ENCODE measurements at regions not wholly inside any gene's neighbourhood (a gene's known extent, or its start where the extent isn't known, plus 50 kb on each side); places are given as distances from the start of the nearest gene placed in this dataset.
A peak's percentile ranks its signal among the peaks of the same experiment; 100 is the strongest.

- 20% methylated on average over 6 of the region's 6 CpGs for WGBS (ENCODE audit: low lambda C conversion rate)
- Histone ChIP-seq H3K4me3 (ENCODE audit: low read depth in 2 of 2, low read length in 1 of 2) (0 out of 4 replicates have a peak overlapping the region, but pooled peaks of 1 of the 2 experiments have one; percentile 24), H3F3A (replicated peaks; ENCODE audit: insufficient read depth) (peaks cover 14% of the 10 kb centered on the region), H3K9ac (peak overlapping the region; percentile 58), H3K4me2 (no peak overlapping the region; the same call in 1 of the 2 replicates), H3K79me2 (ENCODE audit: insufficient read depth) (no peaks in the 10 kb centered on the region), H3K9me3 (peaks cover 6% of the 10 kb centered on the region; the same call in 1 of the 2 replicates), H3K4me1 (ENCODE audit: control insufficient read depth in 1 of 2, insufficient read depth in 2 of 2, low read depth in 1 of 2, low read length in 1 of 2) (no peaks in the 10 kb centered on the region), H3K27ac (ENCODE audit: low read depth in 2 of 2, low read length in 1 of 2) (peak overlapping the region in 1 of 2 experiments; percentile 83; a peak in 3 of 4 replicates), H4K20me1 (ENCODE audit: insufficient read depth) (no peaks in the 10 kb centered on the region), H3K36me3 (replicated peaks in 1 of 2; ENCODE audit: control insufficient read depth in 1 of 2, insufficient read depth in 2 of 2, low read length in 1 of 2) (no peaks in the 10 kb centered on the region), H3K9me2 (no peaks in the 10 kb centered on the region), H3K27me3 (ENCODE audit: insufficient read depth) (no peaks in the 10 kb centered on the region), H2AFZ (ENCODE audit: low read depth) (peak overlapping the region; percentile 76; the same call in 1 of the 2 replicates)
- ChIA-PET CTCF (interaction anchor here (1.0 kb wide), 1 partner anchor 84 kb away, joined by 3 read pairs; no protein-coding TSS in a partner anchor), POLR2A (no interaction called here)
- no peak for DNase-seq
- TF ChIP-seq TEAD4 (IDR thresholded peaks at IDR 0.05; ENCODE audit: borderline replicate concordance, insufficient read depth), result peak; percentile 84
- no peak for TF ChIP-seq MEF2A (IDR thresholded peaks at IDR 0.05; ENCODE audit: borderline replicate concordance, low read depth)
- TF ChIP-seq TCF12 (IDR thresholded peaks at IDR 0.05), result peak; percentile 85
- no peak for TF ChIP-seq TAF1 (IDR thresholded peaks at IDR 0.05; ENCODE audit: borderline replicate concordance, low read depth, low read length)
- peak; percentile 76 for TF ChIP-seq NFIC (IDR thresholded peaks at IDR 0.05; ENCODE audit: borderline replicate concordance)
- no peak for TF ChIP-seq RAD21 (IDR thresholded peaks at IDR 0.05; ENCODE audit: low read length)
- no peak for TF ChIP-seq SMC3 (IDR thresholded peaks at IDR 0.05; ENCODE audit: low read depth, low read length)
- no peak for TF ChIP-seq EZH2phosphoT487 (IDR thresholded peaks at IDR 0.05; ENCODE audit: borderline replicate concordance, low read depth)
- no peak for TF ChIP-seq GABPA (IDR thresholded peaks at IDR 0.05; ENCODE audit: low read depth)
- TF ChIP-seq, protein P1, sequence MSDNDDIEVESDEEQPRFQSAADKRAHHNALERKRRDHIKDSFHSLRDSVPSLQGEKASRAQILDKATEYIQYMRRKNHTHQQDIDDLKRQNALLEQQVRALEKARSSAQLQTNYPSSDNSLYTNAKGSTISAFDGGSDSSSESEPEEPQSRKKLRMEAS (IDR thresholded peaks at IDR 0.05; ENCODE audit: low read depth), result peak; percentile 10; the same call in 1 of the 2 replicates
- TF ChIP-seq MXI1 (IDR thresholded peaks at IDR 0.05; ENCODE audit: low read depth, low read length), result no peak
- no peak for TF ChIP-seq RCOR1 (IDR thresholded peaks at IDR 0.05; ENCODE audit: low read length)
- TF ChIP-seq RFX5 (IDR thresholded peaks at IDR 0.05; ENCODE audit: low read length), result no peak
- TF ChIP-seq, protein P2, sequence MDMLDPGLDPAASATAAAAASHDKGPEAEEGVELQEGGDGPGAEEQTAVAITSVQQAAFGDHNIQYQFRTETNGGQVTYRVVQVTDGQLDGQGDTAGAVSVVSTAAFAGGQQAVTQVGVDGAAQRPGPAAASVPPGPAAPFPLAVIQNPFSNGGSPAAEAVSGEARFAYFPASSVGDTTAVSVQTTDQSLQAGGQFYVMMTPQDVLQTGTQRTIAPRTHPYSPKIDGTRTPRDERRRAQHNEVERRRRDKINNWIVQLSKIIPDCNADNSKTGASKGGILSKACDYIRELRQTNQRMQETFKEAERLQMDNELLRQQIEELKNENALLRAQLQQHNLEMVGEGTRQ (IDR thresholded peaks at IDR 0.05; ENCODE audit: borderline replicate concordance, low read depth, low read length), result no peak
- no peak for TF ChIP-seq REST (IDR thresholded peaks at IDR 0.05; ENCODE audit: low read depth, low read length)
- no peak for TF ChIP-seq SIN3A (IDR thresholded peaks at IDR 0.05; ENCODE audit: borderline replicate concordance, low read depth, low read length)
- no peak for TF ChIP-seq ELF1 (IDR thresholded peaks at IDR 0.05)
- TF ChIP-seq FOXM1 (IDR thresholded peaks at IDR 0.05; ENCODE audit: low read depth), result 0 out of 2 replicates have a peak, but pooled peaks have one; percentile 54
- TF ChIP-seq, protein P3, sequence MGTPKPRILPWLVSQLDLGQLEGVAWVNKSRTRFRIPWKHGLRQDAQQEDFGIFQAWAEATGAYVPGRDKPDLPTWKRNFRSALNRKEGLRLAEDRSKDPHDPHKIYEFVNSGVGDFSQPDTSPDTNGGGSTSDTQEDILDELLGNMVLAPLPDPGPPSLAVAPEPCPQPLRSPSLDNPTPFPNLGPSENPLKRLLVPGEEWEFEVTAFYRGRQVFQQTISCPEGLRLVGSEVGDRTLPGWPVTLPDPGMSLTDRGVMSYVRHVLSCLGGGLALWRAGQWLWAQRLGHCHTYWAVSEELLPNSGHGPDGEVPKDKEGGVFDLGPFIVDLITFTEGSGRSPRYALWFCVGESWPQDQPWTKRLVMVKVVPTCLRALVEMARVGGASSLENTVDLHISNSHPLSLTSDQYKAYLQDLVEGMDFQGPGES (IDR thresholded peaks at IDR 0.05; ENCODE audit: low read depth, low read length), result no peak
- no peak; the same call in 1 of the 2 replicates for TF ChIP-seq RXRA (IDR thresholded peaks at IDR 0.05; ENCODE audit: borderline replicate concordance, low read depth)
- TF ChIP-seq, protein P4, sequence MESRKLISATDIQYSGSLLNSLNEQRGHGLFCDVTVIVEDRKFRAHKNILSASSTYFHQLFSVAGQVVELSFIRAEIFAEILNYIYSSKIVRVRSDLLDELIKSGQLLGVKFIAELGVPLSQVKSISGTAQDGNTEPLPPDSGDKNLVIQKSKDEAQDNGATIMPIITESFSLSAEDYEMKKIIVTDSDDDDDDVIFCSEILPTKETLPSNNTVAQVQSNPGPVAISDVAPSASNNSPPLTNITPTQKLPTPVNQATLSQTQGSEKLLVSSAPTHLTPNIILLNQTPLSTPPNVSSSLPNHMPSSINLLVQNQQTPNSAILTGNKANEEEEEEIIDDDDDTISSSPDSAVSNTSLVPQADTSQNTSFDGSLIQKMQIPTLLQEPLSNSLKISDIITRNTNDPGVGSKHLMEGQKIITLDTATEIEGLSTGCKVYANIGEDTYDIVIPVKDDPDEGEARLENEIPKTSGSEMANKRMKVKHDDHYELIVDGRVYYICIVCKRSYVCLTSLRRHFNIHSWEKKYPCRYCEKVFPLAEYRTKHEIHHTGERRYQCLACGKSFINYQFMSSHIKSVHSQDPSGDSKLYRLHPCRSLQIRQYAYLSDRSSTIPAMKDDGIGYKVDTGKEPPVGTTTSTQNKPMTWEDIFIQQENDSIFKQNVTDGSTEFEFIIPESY (IDR thresholded peaks at IDR 0.05; ENCODE audit: borderline replicate concordance, low read depth), result 0 out of 2 replicates have a peak, but pooled peaks have one; percentile 42
- TF ChIP-seq USF1 (IDR thresholded peaks at IDR 0.05; ENCODE audit: borderline replicate concordance, low read depth), result no peak
- TF ChIP-seq GATA2 (CRISPR knock-in tag; IDR thresholded peaks at IDR 0.05), result no peak
- no peak for TF ChIP-seq NRF1 (IDR thresholded peaks at IDR 0.05; ENCODE audit: low read depth, low read length)
- TF ChIP-seq POLR2AphosphoS5 (IDR thresholded peaks at IDR 0.05; ENCODE audit: low read depth, low read length), result no peak
- TF ChIP-seq YY1 (IDR thresholded peaks at IDR 0.05; ENCODE audit: low read depth), result no peak
Measured at GRCh38 chr13:75135325-75135825, 346.6 kb downstream of the TBC1D4 start.
